Adrenal gland (tissue), 5 donors: ENCODE measurements at regions not wholly inside any gene's neighbourhood (a gene's known extent, or its start where the extent isn't known, plus 50 kb on each side); places are given as distances from the start of the nearest gene placed in this dataset.

Experiments
- POLR2A ChIP-seq, 2 donors: fragments of 450-650 bp; IDR thresholded peaks; one replicate each; pipeline ENCODE4 v1.6.1; 2017; ENCODE audit warnings: antibody characterized with exemption in 2 of 2, mild to moderate bottlenecking in 2 of 2, moderate library complexity in 1 of 2
- TF ChIP-seq, protein P1 (sequence below), 6 experiments: fragments of 450-650 bp in 4 of 6; fragments of 200-600 bp in 2 of 6; sonication (generic) in 1 of 6; IDR thresholded peaks; 1 replicate in 5 of 6; 2 replicates in 1 of 6; pipeline versions ENCODE4 v1.5.1 to v1.8.0; 2016 to 2021; ENCODE audit warnings: antibody characterized with exemption in 6 of 6, mild to moderate bottlenecking in 2 of 6, moderate library complexity in 1 of 6
- donor health status: DM: no; HTN: no; CAD: no.

DNA sequence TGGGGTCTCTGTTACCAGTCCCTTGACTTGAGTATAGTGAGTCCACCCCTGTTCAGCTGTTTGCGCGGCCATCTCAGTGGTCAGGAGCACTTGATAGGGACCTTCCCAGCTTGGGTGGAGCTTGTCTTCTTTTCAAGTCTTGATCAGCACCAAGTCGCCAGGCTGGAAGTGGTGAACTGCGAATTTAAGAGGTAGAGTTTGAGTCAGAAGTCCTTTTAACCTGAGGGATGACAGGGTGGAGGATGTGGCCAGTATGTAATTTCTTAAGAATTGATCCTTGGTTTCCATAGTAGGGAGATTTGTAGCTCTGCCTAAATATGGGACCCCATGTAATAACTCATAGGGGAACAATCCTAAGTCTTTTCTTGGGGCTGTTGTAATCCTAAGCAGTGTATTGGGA is 86.3 kb upstream of the XCR1 start:
- TF ChIP-seq, protein P1, sequence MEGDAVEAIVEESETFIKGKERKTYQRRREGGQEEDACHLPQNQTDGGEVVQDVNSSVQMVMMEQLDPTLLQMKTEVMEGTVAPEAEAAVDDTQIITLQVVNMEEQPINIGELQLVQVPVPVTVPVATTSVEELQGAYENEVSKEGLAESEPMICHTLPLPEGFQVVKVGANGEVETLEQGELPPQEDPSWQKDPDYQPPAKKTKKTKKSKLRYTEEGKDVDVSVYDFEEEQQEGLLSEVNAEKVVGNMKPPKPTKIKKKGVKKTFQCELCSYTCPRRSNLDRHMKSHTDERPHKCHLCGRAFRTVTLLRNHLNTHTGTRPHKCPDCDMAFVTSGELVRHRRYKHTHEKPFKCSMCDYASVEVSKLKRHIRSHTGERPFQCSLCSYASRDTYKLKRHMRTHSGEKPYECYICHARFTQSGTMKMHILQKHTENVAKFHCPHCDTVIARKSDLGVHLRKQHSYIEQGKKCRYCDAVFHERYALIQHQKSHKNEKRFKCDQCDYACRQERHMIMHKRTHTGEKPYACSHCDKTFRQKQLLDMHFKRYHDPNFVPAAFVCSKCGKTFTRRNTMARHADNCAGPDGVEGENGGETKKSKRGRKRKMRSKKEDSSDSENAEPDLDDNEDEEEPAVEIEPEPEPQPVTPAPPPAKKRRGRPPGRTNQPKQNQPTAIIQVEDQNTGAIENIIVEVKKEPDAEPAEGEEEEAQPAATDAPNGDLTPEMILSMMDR (IDR thresholded peaks at IDR 0.05): no peak
- TF ChIP-seq POLR2A (IDR thresholded peaks at IDR 0.05): no peak
